ENCODE measurements at regions not wholly inside any gene's neighbourhood (a gene's known extent, or its start where the extent isn't known, plus 50 kb on each side); places are given as distances from the start of the nearest gene placed in this dataset.

- no peaks in the 10 kb centered on the region for H3K4me1 ChIP-seq (ENCODE audit: control insufficient read depth, insufficient read depth, low read length)
- DNase-seq (ENCODE audit: low read depth, low spot score) = no peak
- no peak overlapping the region for H3K27ac ChIP-seq (ENCODE audit: low read length)
- H3K4me3 ChIP-seq (ENCODE audit: low read length) = no peak overlapping the region
- no peaks in the 10 kb centered on the region for H3K9me3 ChIP-seq (ENCODE audit: control insufficient read depth, insufficient read depth, low read length)
- WGBS (ENCODE audit: insufficient coverage, insufficient read length) = no CpG with 5 or more reads among the region's 1 CpG
- H3K36me3 ChIP-seq (ENCODE audit: control insufficient read depth, insufficient read depth, low read length) = no peaks in the 10 kb centered on the region
- H3K27me3 ChIP-seq (ENCODE audit: control insufficient read depth, insufficient read depth, low read length) = no peaks in the 10 kb centered on the region
Measured at GRCh38 chr1:55997536-55997935, 581.8 kb downstream of the PLPP3 start.

DNA sequence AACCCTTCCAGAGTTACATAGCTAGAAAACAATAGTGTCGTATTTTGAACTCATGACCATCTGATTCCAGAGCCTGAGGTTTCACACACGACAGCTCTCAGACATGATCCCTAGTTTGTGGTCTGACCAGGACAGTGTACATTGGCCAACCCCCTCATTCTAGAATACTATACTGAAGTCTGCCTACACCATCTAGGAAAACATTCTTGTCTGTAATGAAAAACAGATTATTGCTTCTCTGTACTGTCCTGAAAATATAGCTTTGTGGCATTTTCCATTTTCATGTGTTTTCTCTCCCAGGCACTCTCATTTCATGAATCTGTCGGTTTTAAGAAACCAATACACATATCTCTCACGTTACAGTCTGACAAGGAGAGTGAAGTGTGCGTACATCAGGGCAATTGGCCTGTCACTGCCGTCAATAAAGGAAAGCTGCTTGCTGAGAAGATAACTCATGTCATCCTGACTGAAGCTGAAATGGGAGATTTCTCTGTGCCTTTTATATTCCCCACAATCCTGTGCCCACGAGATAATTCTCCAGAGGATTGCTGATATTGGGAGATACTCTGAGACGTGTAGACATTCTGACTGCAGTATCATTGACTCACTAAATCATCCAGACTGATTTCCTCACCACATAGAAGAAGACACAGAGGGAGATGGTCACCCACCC is 585.6 kb downstream of the PLPP3 start:
- Histone ChIP-seq H3K27me3 (ENCODE audit: control insufficient read depth, insufficient read depth, low read length) (no peaks in the 10 kb centered on the region), H3K4me3 (ENCODE audit: low read length) (no peak overlapping the region), H3K4me1 (ENCODE audit: control insufficient read depth, insufficient read depth, low read length) (no peaks in the 10 kb centered on the region), H3K9me3 (ENCODE audit: control insufficient read depth, insufficient read depth, low read length) (no peaks in the 10 kb centered on the region), H3K27ac (ENCODE audit: low read length) (no peak overlapping the region), H3K36me3 (ENCODE audit: control insufficient read depth, insufficient read depth, low read length) (no peaks in the 10 kb centered on the region)
- no CpG with 5 or more reads among the region's 8 CpGs for WGBS (ENCODE audit: insufficient coverage, insufficient read length)
- DNase-seq (ENCODE audit: low read depth, low spot score) = no peak

DNA sequence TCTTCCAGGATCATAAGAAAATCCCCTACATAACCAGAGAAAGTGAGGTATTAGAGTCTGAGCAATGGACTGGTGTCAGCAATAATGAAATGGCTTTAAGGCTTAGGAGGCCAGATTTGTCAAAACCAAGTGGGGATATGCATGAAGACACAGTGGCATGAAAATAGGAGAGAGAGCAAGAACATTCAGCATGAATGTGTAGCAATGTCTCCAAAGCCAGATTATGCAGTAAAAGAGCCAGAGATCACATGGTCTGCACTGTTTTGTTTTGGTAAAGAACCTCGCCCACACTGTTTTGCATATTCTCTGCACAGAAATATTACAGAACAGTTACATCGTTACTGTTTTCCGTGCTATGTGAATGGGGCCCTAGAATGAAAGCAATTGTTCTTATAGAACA is 589.4 kb downstream of the PLPP3 start:
- no peak for DNase-seq (ENCODE audit: low read depth, low spot score)
- Histone ChIP-seq H3K27me3 (ENCODE audit: control insufficient read depth, insufficient read depth, low read length) (no peaks in the 10 kb centered on the region), H3K36me3 (ENCODE audit: control insufficient read depth, insufficient read depth, low read length) (no peaks in the 10 kb centered on the region), H3K9me3 (ENCODE audit: control insufficient read depth, insufficient read depth, low read length) (no peaks in the 10 kb centered on the region), H3K4me1 (ENCODE audit: control insufficient read depth, insufficient read depth, low read length) (no peaks in the 10 kb centered on the region), H3K27ac (ENCODE audit: low read length) (no peak overlapping the region), H3K4me3 (ENCODE audit: low read length) (no peak overlapping the region)
- WGBS (ENCODE audit: insufficient coverage, insufficient read length) = no CpG with 5 or more reads among the region's 3 CpGs

DNA sequence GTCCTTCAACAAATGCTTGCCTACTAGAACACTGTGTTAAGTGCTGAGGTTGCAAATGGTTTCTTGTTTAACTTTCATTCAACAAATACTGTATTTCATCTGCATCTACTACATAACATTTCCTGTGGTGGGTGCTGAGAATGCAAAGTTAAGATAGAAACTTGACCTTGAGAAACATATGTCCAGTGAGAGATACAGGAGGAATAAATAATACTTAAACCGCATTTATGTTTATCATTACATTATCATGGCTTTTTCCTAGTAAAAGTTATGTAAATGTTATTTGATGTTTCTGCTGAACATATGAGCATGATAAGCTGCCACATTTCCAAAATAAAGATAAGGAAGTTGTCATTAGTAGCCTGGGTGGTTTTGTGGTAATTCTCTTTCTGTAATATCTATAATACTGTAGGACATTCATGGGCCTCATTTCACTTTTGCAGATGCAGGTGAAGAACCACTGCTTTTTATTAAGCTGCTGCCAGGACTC is 590.4 kb downstream of the PLPP3 start:
- Histone ChIP-seq H3K27ac (ENCODE audit: low read length) (no peak overlapping the region), H3K4me1 (ENCODE audit: control insufficient read depth, insufficient read depth, low read length) (no peaks in the 10 kb centered on the region), H3K27me3 (ENCODE audit: control insufficient read depth, insufficient read depth, low read length) (no peaks in the 10 kb centered on the region), H3K36me3 (ENCODE audit: control insufficient read depth, insufficient read depth, low read length) (no peaks in the 10 kb centered on the region), H3K4me3 (ENCODE audit: low read length) (no peak overlapping the region), H3K9me3 (ENCODE audit: control insufficient read depth, insufficient read depth, low read length) (no peaks in the 10 kb centered on the region)
- WGBS (ENCODE audit: insufficient coverage, insufficient read length) = no CpG with 5 or more reads among the region's 1 CpG
- DNase-seq (ENCODE audit: low read depth, low spot score) = no peak

- Histone ChIP-seq H3K36me3 (ENCODE audit: control insufficient read depth, insufficient read depth, low read length) (no peaks in the 10 kb centered on the region), H3K9me3 (ENCODE audit: control insufficient read depth, insufficient read depth, low read length) (no peaks in the 10 kb centered on the region), H3K27me3 (ENCODE audit: control insufficient read depth, insufficient read depth, low read length) (no peaks in the 10 kb centered on the region), H3K27ac (ENCODE audit: low read length) (no peak overlapping the region), H3K4me3 (ENCODE audit: low read length) (no peak overlapping the region), H3K4me1 (ENCODE audit: control insufficient read depth, insufficient read depth, low read length) (no peaks in the 10 kb centered on the region)
- WGBS (ENCODE audit: insufficient coverage, insufficient read length) = no CpG with 5 or more reads among the region's 4 CpGs
- no peak for DNase-seq (ENCODE audit: low read depth, low spot score)
Measured at GRCh38 chr1:55987491-55988249, 591.7 kb downstream of the PLPP3 start.

GRCh38 chr1:55986003-55986402 is 593.4 kb downstream of the PLPP3 start:
- Histone ChIP-seq H3K4me3 (ENCODE audit: low read length) (no peak overlapping the region), H3K36me3 (ENCODE audit: control insufficient read depth, insufficient read depth, low read length) (no peaks in the 10 kb centered on the region), H3K27ac (ENCODE audit: low read length) (no peak overlapping the region), H3K9me3 (ENCODE audit: control insufficient read depth, insufficient read depth, low read length) (no peaks in the 10 kb centered on the region), H3K27me3 (ENCODE audit: control insufficient read depth, insufficient read depth, low read length) (no peaks in the 10 kb centered on the region), H3K4me1 (ENCODE audit: control insufficient read depth, insufficient read depth, low read length) (no peaks in the 10 kb centered on the region)
- no CpG with 5 or more reads among the region's 1 CpG for WGBS (ENCODE audit: insufficient coverage, insufficient read length)
- no peak for DNase-seq (ENCODE audit: low read depth, low spot score)

DNA sequence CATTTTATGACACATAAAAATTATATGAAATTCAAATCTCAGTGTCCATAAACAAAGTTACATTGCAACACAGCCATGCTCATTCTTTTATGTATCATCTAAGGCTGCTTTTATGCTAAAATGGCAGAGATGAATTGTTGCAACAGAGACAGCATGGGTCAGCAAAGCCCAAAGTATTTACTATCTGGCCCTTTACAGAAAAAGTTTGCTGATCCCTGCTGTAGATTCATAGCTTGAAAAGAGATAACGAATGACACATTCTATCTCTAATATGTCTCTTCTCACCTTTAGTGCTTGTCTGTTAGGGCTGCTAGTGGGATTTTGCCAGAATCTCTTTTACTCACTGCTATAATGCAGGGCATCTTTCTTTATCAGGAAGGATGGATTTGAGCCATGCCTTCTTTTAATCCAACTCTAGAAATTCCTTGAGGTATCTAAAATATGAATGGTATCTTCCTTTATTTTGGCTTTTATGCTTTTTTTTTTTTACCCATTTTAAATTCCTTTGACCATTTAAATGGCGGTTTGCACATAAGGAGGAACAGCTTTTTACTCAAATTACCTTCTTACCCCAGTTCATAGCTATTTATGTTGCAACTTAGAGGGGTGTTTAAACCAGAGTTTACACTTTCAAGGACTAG is 598.2 kb downstream of the PLPP3 start:
- H3K36me3 ChIP-seq (ENCODE audit: control insufficient read depth, insufficient read depth, low read length) = no peaks in the 10 kb centered on the region
- H3K27me3 ChIP-seq (ENCODE audit: control insufficient read depth, insufficient read depth, low read length) = no peaks in the 10 kb centered on the region
- no peak overlapping the region for H3K4me3 ChIP-seq (ENCODE audit: low read length)
- H3K9me3 ChIP-seq (ENCODE audit: control insufficient read depth, insufficient read depth, low read length) = no peaks in the 10 kb centered on the region
- H3K27ac ChIP-seq (ENCODE audit: low read length) = no peak overlapping the region
- no CpG with 5 or more reads among the region's 2 CpGs for WGBS (ENCODE audit: insufficient coverage, insufficient read length)
- DNase-seq (ENCODE audit: low read depth, low spot score) = no peak
- H3K4me1 ChIP-seq (ENCODE audit: control insufficient read depth, insufficient read depth, low read length) = no peaks in the 10 kb centered on the region

DNA sequence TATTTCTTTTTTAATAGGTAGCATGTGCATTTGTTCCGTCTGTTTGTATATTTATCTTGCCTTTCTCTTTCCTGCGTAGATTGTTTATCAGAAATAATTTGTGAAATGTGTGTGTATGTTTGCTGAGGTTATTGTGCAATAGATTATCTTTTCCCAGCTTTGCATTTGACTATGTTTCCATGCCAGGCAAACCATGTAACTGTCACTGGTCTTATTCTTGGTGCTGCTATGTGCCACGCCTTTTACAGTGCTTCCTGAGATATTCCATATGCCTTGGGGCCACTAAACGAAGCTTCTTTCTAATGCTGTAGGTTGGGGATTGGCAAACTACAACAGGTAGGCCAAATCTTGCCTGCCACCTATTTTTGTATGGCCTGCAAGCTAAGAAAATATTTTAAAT is 598.8 kb downstream of the PLPP3 start:
- no peaks in the 10 kb centered on the region for H3K4me1 ChIP-seq (ENCODE audit: control insufficient read depth, insufficient read depth, low read length)
- H3K36me3 ChIP-seq (ENCODE audit: control insufficient read depth, insufficient read depth, low read length) = no peaks in the 10 kb centered on the region
- no peak overlapping the region for H3K4me3 ChIP-seq (ENCODE audit: low read length)
- H3K27ac ChIP-seq (ENCODE audit: low read length) = no peak overlapping the region
- H3K27me3 ChIP-seq (ENCODE audit: control insufficient read depth, insufficient read depth, low read length) = no peaks in the 10 kb centered on the region
- no peak for DNase-seq (ENCODE audit: low read depth, low spot score)
- H3K9me3 ChIP-seq (ENCODE audit: control insufficient read depth, insufficient read depth, low read length) = no peaks in the 10 kb centered on the region
- no CpG with 5 or more reads among the region's 4 CpGs for WGBS (ENCODE audit: insufficient coverage, insufficient read length)

DNA sequence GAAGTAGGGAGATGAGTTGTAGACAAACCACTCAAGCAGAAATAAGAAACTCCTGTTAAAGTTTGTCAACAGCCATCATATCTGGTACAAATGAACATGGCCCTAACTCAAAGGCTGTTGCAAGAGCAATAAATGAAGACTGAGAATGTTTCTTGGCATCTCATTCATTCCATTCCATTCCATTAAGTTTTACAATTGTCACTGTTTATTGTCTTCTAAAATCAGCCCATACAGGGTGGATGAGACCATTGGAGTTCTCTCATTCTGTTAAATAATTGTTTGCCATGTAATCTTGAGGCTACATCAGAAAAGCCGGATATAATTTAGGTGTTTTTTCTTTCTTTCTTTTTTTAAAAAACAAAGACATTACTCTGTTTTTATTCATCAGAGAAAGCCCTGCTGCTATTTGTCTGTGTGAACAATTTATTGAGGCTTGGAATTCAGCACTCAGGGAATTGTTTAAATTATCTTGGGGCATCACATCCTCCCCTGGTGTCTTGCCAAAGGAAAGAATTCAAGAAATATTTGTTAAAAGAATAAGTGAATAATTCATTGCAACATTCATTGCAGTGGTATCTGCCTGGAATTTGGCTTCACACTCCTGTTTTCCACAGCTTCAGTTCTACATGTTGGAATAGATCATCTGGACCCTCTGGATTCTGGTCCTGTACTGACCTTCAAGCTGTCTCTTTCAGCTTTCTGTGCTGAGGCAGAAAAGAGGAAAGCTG is 604.5 kb downstream of the PLPP3 start:
- WGBS (ENCODE audit: insufficient coverage, insufficient read length) = no CpG with 5 or more reads among the region's 1 CpG
- H3K4me1 ChIP-seq (ENCODE audit: control insufficient read depth, insufficient read depth, low read length) = no peaks in the 10 kb centered on the region
- no peaks in the 10 kb centered on the region for H3K36me3 ChIP-seq (ENCODE audit: control insufficient read depth, insufficient read depth, low read length)
- H3K27me3 ChIP-seq (ENCODE audit: control insufficient read depth, insufficient read depth, low read length) = no peaks in the 10 kb centered on the region
- H3K4me3 ChIP-seq (ENCODE audit: low read length) = no peak overlapping the region
- no peak overlapping the region for H3K27ac ChIP-seq (ENCODE audit: low read length)
- no peaks in the 10 kb centered on the region for H3K9me3 ChIP-seq (ENCODE audit: control insufficient read depth, insufficient read depth, low read length)
- no peak for DNase-seq (ENCODE audit: low read depth, low spot score)

DNA sequence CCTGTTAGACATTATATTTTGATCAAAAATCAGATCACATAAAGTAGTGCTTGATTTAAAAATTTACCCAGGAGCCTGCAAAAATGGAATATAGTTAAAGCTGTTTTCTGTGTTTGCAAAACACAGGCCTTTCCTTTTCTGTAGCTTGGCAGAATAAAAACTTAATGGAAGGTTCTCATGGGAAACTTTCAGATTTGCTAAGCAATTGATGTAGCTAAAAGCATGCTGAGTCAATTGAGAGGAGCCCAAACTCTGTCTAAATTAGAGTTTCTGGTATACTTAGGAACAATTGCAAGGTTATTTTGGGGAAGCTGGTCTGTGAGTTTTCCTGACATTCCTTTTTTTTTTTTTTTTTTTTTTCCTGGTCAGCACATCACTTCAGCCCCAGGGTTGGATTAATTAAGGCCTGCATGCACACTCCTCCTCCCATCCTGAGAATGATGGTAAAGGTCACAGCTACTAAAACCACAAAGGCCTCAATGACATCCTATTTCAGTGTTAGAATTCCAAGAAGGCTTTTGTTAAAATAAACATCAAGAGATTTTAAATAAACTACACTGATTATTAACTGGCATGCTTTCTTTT is 608.7 kb downstream of the PLPP3 start:
- Histone ChIP-seq H3K27me3 (ENCODE audit: control insufficient read depth, insufficient read depth, low read length) (no peaks in the 10 kb centered on the region), H3K4me1 (ENCODE audit: control insufficient read depth, insufficient read depth, low read length) (no peaks in the 10 kb centered on the region), H3K36me3 (ENCODE audit: control insufficient read depth, insufficient read depth, low read length) (no peaks in the 10 kb centered on the region), H3K4me3 (ENCODE audit: low read length) (no peak overlapping the region), H3K27ac (ENCODE audit: low read length) (no peak overlapping the region), H3K9me3 (ENCODE audit: control insufficient read depth, insufficient read depth, low read length) (no peaks in the 10 kb centered on the region)
- no peak for DNase-seq (ENCODE audit: low read depth, low spot score)
